ENCODE measurements at regions not wholly inside any gene's neighbourhood (a gene's known extent, or its start where the extent isn't known, plus 50 kb on each side); places are given as distances from the start of the nearest gene placed in this dataset.

- no peak for TF ChIP-seq CTCF (conservative IDR thresholded peaks at IDR 0.05; ENCODE audit: low read depth, low read length)
- TF ChIP-seq FOS (IDR thresholded peaks at IDR 0.05; ENCODE audit: low read depth, low read length): no peak
- TF ChIP-seq MAFK (IDR thresholded peaks at IDR 0.05; ENCODE audit: low read depth, low read length): no peak
Measured at GRCh38 chr12:93018610-93019009, 89.5 kb upstream of the EEA1 start (continued).

GRCh38 chr12:93019212-93019927 is 90.3 kb upstream of the EEA1 start:
- TF ChIP-seq ELK1 (IDR thresholded peaks at IDR 0.05; ENCODE audit: borderline replicate concordance, low read depth, low read length): no peak
- Histone ChIP-seq H3K23ac (ENCODE audit: low read depth, low read length) (no peak overlapping the region), H4K20me1 (ENCODE audit: insufficient read depth, low read length) (no peaks in the 10 kb centered on the region), H3K4me3 (ENCODE audit: insufficient read depth, low read depth, low read length) (no peak overlapping the region), H3K18ac (ENCODE audit: low read depth, low read length) (no peak overlapping the region), H3K14ac (replicated peaks; ENCODE audit: low read depth, low read length) (no peak overlapping the region), H3K36me3 (ENCODE audit: control insufficient read depth, insufficient read depth, low read length) (no peaks in the 10 kb centered on the region), H4K8ac (ENCODE audit: low read depth in 2 of 2, low read length in 2 of 2) (no peak overlapping the region), H3K27me3 (ENCODE audit: control insufficient read depth, insufficient read depth, low read length) (no peaks in the 10 kb centered on the region), H3K56ac (ENCODE audit: extremely low read depth, insufficient read depth, low read length) (no peak overlapping the region), H2BK5ac (ENCODE audit: low read depth, low read length, poor library complexity, severe bottlenecking) (no peak overlapping the region), H3K4ac (ENCODE audit: low read depth, low read length) (no peak overlapping the region), H3K79me1 (ENCODE audit: low read depth in 1 of 2, low read length in 2 of 2) (no peaks in the 10 kb centered on the region), H2BK15ac (ENCODE audit: low read depth, low read length) (no peak overlapping the region; the same call in 2 of the 3 replicates), H3K9me3 (ENCODE audit: control insufficient read depth, insufficient read depth, low read length) (no peaks in the 10 kb centered on the region), H3K27ac (ENCODE audit: insufficient read depth, low read length) (no peak overlapping the region), H2AK5ac (ENCODE audit: low read depth, low read length) (no peak overlapping the region), H4K5ac (ENCODE audit: low read depth, low read length) (no peak overlapping the region), H2AK9ac (replicated peaks; ENCODE audit: low read depth, low read length, poor library complexity) (no peak overlapping the region), H3K4me2 (ENCODE audit: low read depth, low read length) (no peak overlapping the region), H3K9me1 (ENCODE audit: insufficient read depth, low read length) (peaks cover 3% of the 10 kb centered on the region), H2BK120ac (ENCODE audit: low read depth, low read length) (no peak overlapping the region), H4K91ac (ENCODE audit: insufficient read depth, low read depth, low read length) (no peak overlapping the region), H3K4me1 (ENCODE audit: control insufficient read depth, insufficient read depth, low read length) (peaks cover 3% of the 10 kb centered on the region; the same call in 1 of the 2 replicates), H2AFZ (replicated peaks; ENCODE audit: low read length, poor library complexity) (no peak overlapping the region), H2BK20ac (ENCODE audit: low read depth, low read length) (no peak overlapping the region), H3K9ac (ENCODE audit: low read depth, low read length) (no peak overlapping the region)
- CTCF ChIA-PET: no interaction called here
- POLR2A ChIA-PET (ENCODE audit: unreplicated experiment): no interaction called here
- dilution Hi-C loops (cut with HindIII; ENCODE audit: low sequenced_read_pairs, unreplicated experiment): no loop called here
- DNase-seq (no peak), ATAC-seq (ENCODE audit: low read depth) (no peak)
- intact Hi-C loops (cut with micrococcal nuclease): no loop called here
- in situ Hi-C loops (cut with MboI; ENCODE audit: low sequenced_read_pairs): no loop called here
- BruUV-seq (replicated peaks): no TSS peak
- 100% methylated on average over 4 of the region's 9 CpGs; no CpG with 5 or more reads in 1 of the 2 experiments for WGBS, 2 experiments (ENCODE audit: extremely low coverage in 2 of 2, insufficient read length in 1 of 2)

Data from IMR-90 (cell line).